Body of pancreas (tissue), 4 donors: ENCODE measurements at regions not wholly inside any gene's neighbourhood (a gene's known extent, or its start where the extent isn't known, plus 50 kb on each side); places are given as distances from the start of the nearest gene placed in this dataset.

Experiments
- ATAC-seq: fragments of 150-250 bp; one replicate; pipeline ENCODE4 v1.9.1; 2016
- DNase-seq, 4 donors: peaks; one replicate each; pipeline ENCODE4 v3.0.0-alpha.2; 2019
- H3K27ac ChIP-seq, 4 donors: fragments of 200-600 bp; sonication (generic); 1 replicate in 3 of 4; 2 replicates in 1 of 4; pipeline versions ENCODE4 v1.5.1 to v1.6.1; 2016 to 2019; ENCODE audit warnings: mild to moderate bottlenecking in 1 of 4, mixed read lengths in 1 of 4, moderate library complexity in 1 of 4
- H3K27me3 ChIP-seq, 2 donors: fragments of 200-600 bp; sonication (generic); one replicate each; pipeline ENCODE4 v1.6.0; 2016; ENCODE audit warnings: mild to moderate bottlenecking in 1 of 2
- H3K36me3 ChIP-seq, 2 donors: fragments of 200-600 bp; sonication (generic); replicated peaks in 1 of 2; 2 replicates each; pipeline ENCODE4 v1.5.1; 2016; ENCODE audit warnings: low read depth in 2 of 2; ENCODE audit not compliant: insufficient read depth in 1 of 2
- H3K4me1 ChIP-seq: fragments of 200-600 bp; sonication (generic); one replicate; pipeline ENCODE4 v1.6.0; 2016
- H3K4me3 ChIP-seq, 2 donors: fragments of 200-600 bp; sonication (generic); 1 replicate in 1 of 2; 2 replicates in 1 of 2; pipeline ENCODE4 v1.5.1; 2016 to 2019
- H3K9me3 ChIP-seq, 3 donors: fragments of 200-600 bp; sonication (generic); 1 replicate in 2 of 3; 2 replicates in 1 of 3; pipeline ENCODE4 v1.5.1; 2016
- POLR2A ChIP-seq, 3 donors: fragments of 450-650 bp; IDR thresholded peaks; one replicate each; pipeline ENCODE4 v1.6.1; 2016; ENCODE audit warnings: antibody characterized with exemption in 3 of 3, mild to moderate bottlenecking in 2 of 3
- WGBS, 2 donors: methylation state at CpG; one replicate each; pipeline ENCODE4 v1.1.5; 2017; 5-methylcytosine and 5-hydroxymethylcytosine counted together
- intact Hi-C: fragments of 100-400 bp; cut with DNase I; formaldehyde crosslinking; loops from one replicate; pipeline ENCODE4 v1.15.1; 2023
- TF ChIP-seq, protein P1 (sequence below), 7 experiments: fragments of 450-650 bp in 4 of 7; fragments of 200-600 bp in 3 of 7; sonication (generic) in 3 of 7; IDR thresholded peaks; one replicate each; pipeline ENCODE4 v1.5.1; 2016 to 2019; ENCODE audit warnings: antibody characterized with exemption in 7 of 7

DNA sequence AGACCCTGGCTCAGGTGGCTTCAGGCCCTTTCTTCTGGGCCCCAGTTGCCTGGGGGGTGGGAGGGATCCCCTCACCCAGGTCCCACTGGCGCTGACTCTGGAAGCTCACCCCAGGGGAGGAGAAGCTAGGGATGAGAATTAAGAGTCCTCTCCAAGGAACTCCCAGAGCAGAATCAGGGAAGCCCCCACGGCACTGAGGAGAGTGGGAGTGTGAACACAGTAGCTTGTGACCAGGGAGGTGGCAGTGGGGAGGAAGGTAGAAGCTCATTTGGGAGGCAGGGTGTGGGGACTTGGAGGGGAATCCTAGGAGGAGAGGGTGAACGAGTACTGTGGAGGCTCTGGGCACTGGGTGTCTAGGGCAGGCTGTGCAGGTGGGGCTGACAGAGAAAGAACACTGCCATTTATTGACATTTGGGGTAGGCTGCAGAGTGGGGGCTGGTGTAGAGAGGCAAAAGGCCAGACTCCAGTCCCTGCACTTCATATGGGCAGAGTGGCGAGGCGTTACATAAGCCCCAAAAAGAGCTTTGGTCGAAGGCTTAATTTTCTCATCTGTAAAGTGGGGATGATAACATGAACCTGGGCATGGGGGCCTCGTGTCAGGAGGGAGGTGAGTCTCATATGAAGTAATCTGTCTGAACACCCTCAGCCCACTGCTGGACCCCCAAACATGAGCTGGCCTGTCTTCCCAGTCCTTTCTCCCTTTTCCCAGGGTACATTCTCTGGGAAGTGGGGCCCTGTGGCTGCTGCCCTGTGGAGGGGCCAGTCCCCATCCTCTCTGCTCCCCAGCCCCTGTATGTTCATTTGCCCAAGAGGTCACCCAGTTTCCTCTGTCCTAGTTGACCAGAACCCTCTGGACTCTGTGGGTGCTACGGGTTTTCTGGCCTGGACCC, 80.5 kb downstream of the VEGFA start:
- H3K27me3 ChIP-seq = no peaks in the 10 kb centered on the region
- H3K27ac ChIP-seq = no peak overlapping the region
- 79 to 81% methylated on average over 7 to 8 of the region's 8 CpGs for WGBS, 2 donors
- peaks cover 5% of the 10 kb centered on the region for H3K4me1 ChIP-seq
- intact Hi-C loops = loop anchor here (10.0 kb wide), 1 partner anchor 234 kb away; no protein-coding TSS in a partner anchor
- no peak overlapping the region for H3K4me3 ChIP-seq
- no peak for ATAC-seq
- H3K9me3 ChIP-seq = no peaks in the 10 kb centered on the region
- no peak for TF ChIP-seq POLR2A (IDR thresholded peaks at IDR 0.05)
- TF ChIP-seq, protein P1, sequence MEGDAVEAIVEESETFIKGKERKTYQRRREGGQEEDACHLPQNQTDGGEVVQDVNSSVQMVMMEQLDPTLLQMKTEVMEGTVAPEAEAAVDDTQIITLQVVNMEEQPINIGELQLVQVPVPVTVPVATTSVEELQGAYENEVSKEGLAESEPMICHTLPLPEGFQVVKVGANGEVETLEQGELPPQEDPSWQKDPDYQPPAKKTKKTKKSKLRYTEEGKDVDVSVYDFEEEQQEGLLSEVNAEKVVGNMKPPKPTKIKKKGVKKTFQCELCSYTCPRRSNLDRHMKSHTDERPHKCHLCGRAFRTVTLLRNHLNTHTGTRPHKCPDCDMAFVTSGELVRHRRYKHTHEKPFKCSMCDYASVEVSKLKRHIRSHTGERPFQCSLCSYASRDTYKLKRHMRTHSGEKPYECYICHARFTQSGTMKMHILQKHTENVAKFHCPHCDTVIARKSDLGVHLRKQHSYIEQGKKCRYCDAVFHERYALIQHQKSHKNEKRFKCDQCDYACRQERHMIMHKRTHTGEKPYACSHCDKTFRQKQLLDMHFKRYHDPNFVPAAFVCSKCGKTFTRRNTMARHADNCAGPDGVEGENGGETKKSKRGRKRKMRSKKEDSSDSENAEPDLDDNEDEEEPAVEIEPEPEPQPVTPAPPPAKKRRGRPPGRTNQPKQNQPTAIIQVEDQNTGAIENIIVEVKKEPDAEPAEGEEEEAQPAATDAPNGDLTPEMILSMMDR (IDR thresholded peaks at IDR 0.05) = no peak
- DNase-seq = no peak
- no peaks in the 10 kb centered on the region for H3K36me3 ChIP-seq

DNA sequence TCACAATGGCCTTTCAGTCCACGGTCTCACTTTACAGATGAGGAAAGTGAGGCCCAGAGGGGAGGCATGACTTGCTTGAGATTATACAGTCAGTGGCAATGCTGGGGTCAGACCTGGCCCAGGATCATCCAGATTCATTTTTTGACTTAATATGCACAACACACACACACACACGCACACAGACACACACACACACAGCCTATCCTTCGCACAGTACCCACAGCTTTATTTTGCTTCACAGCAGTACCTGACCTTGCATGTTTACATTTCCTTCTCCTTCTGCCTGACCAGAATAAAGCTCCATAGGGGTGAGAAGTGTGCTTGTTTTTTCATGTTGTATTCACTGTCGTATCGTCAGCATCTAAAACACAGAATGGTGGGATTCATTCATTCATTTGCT, 79.8 kb downstream of the VEGFA start:
- no peaks in the 10 kb centered on the region for H3K27me3 ChIP-seq
- 77 to 83% methylated on average over 5 of the region's 5 CpGs for WGBS, 2 donors
- H3K4me1 ChIP-seq = peaks cover 5% of the 10 kb centered on the region
- no peak for DNase-seq
- ATAC-seq = no peak
- H3K4me3 ChIP-seq = no peak overlapping the region
- intact Hi-C loops = loop anchor here (10.0 kb wide), 1 partner anchor 235 kb away; no protein-coding TSS in a partner anchor
- TF ChIP-seq, protein P1 (IDR thresholded peaks at IDR 0.05) = no peak
- no peak for TF ChIP-seq POLR2A (IDR thresholded peaks at IDR 0.05)
- no peaks in the 10 kb centered on the region for H3K9me3 ChIP-seq
- no peaks in the 10 kb centered on the region for H3K36me3 ChIP-seq
- no peak overlapping the region for H3K27ac ChIP-seq

DNA sequence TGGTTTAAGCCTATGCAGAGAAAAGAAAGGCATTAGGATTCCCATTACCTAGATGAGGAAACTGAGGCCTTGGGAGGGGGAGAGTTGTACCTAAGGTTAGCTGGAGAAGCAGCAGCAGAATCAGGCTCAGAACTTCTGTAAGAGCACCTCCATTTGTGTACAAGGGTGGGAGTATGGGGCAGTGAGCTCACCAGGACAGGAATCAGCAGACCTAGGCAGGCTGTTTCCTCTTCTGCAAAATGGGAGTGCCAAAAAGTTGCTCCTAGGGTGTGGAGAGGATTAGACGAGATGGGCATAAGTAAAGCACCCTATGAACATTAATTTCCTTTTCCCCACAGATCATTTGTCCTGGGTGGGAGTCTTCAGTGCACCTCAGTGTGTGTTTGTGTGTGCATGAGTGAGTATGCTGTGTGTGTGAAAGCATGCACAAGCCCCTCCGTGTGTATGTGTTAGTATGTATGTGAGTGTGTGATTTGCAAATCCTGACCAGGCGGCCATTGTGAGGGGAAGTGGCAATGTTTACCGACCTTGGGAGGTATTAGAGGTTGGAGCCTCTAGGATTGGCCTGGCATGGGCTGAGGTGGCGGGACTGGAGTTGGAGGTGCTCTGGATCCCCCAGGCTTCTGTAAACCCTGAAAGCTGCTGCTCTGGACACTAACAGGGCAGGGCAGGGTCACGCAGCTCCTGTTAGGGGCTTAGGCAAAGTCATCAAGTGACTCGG, 78.8 kb downstream of the VEGFA start:
- no peak overlapping the region for H3K4me3 ChIP-seq
- 64 to 67% methylated on average over 7 of the region's 7 CpGs for WGBS, 2 donors
- H3K36me3 ChIP-seq = no peaks in the 10 kb centered on the region
- ATAC-seq (no peak), DNase-seq (no peak)
- H3K4me1 ChIP-seq = no peaks in the 10 kb centered on the region
- no peak overlapping the region for H3K27ac ChIP-seq
- TF ChIP-seq POLR2A (IDR thresholded peaks at IDR 0.05) = no peak
- TF ChIP-seq, protein P1 (IDR thresholded peaks at IDR 0.05) = no peak
- H3K9me3 ChIP-seq = no peaks in the 10 kb centered on the region
- H3K27me3 ChIP-seq = no peaks in the 10 kb centered on the region
- intact Hi-C loops = no loop called here

DNA sequence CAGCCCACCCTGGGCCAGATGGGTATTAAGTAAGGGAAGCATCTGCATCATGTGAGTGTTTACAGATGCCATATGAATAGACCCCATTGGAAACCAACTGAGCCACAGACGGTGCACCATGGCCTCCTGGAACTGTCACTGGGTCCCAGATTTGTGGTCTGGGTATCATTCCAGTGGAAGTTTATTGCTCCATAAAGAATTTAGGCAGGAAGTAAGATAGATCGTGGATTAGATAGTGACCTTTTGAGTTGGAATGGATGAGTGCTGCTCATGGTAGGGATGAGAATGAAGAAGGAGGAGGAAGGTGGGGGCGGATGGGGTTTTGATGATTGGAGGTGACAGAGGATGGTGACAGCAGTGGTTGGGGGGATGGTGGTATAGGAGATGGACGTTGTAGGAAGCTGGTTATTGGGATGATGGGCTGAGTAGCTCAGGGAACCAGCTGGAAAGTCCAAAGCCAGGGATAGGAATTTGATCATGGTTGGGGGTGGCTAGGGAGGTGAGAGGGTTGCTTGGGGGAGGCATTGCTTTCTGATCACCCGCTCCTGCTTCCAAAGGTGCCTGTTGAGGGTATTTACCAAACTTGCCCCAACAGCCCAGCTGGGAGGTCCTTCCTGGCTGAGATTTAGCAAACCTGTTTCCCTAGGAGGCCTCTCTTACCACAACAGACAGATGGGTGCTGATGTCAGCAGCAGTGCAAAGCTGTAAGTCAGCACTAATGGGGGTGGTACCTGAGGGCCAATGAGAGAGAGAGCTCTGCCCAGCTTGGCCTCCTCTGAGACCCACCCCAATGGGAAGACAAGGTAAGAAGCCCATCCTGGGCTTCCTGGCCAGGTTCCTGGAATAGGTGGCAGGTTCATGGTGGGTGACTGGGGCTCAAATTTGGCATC, 78.0 kb downstream of the VEGFA start:
- no peaks in the 10 kb centered on the region for H3K9me3 ChIP-seq
- no peaks in the 10 kb centered on the region for H3K4me1 ChIP-seq
- H3K4me3 ChIP-seq = no peak overlapping the region
- no peaks in the 10 kb centered on the region for H3K36me3 ChIP-seq
- peak; percentile 8 for ATAC-seq
- DNase-seq = no peak
- no peaks in the 10 kb centered on the region for H3K27me3 ChIP-seq
- no peak overlapping the region for H3K27ac ChIP-seq
- intact Hi-C loops = no loop called here
- TF ChIP-seq, protein P1 (IDR thresholded peaks at IDR 0.05) = no peak
- TF ChIP-seq POLR2A (IDR thresholded peaks at IDR 0.05) = no peak
- WGBS, 2 donors = 73 to 74% methylated on average over 5 of the region's 5 CpGs
